Keratinocyte (primary cell): ENCODE measurements at regions not wholly inside any gene's neighbourhood (a gene's known extent, or its start where the extent isn't known, plus 50 kb on each side); places are given as distances from the start of the nearest gene placed in this dataset.

Experiments used
- DNase-seq: peaks from one replicate; pipeline ENCODE4 v3.0.0-alpha.2; 2011; ENCODE audit warnings: low read depth, missing footprints, low spot score
- FAIRE-seq: peaks from 2 replicates; lab custom pipeline; 2011; peaks lifted over from hg19 to GRCh38; lab: Jason Lieb, UNC
- H2AFZ ChIP-seq: 2 replicates; pipeline ENCODE4 v1.6.0; 2012; ENCODE audit warnings: low read length, control low read depth, inconsistent platforms; ENCODE audit not compliant: control insufficient read depth
- H3K27ac ChIP-seq: 2 replicates; pipeline ENCODE4 v1.5.1; 2011; ENCODE audit warnings: low read length; ENCODE audit not compliant: control insufficient read depth, insufficient read depth
- H3K27me3 ChIP-seq: 3 replicates; pipeline ENCODE4 v1.6.0; 2011; ENCODE audit warnings: low read length; ENCODE audit not compliant: control insufficient read depth, insufficient read depth; ENCODE audit errors: extremely low read depth
- H3K36me3 ChIP-seq, 2 experiments: 2 replicates in 1 of 2; 3 replicates in 1 of 2; pipeline ENCODE4 v1.5.1; 2011; ENCODE audit warnings: low read length in 2 of 2, mild to moderate bottlenecking in 1 of 2; ENCODE audit not compliant: control insufficient read depth in 2 of 2, insufficient read depth in 2 of 2; ENCODE audit errors: extremely low read depth in 1 of 2
- H3K4me1 ChIP-seq: 3 replicates; pipeline ENCODE4 v1.5.1; 2011; ENCODE audit warnings: low read length; ENCODE audit not compliant: control insufficient read depth, insufficient read depth; ENCODE audit errors: extremely low read depth
- H3K4me2 ChIP-seq: 3 replicates; pipeline ENCODE4 v1.6.0; 2011; ENCODE audit warnings: low read depth, low read length; ENCODE audit not compliant: control insufficient read depth, insufficient read depth; ENCODE audit errors: extremely low read depth
- H3K4me3 ChIP-seq, 3 experiments: fragments of 200-600 bp in 1 of 3; sonication (generic) in 1 of 3; 2 replicates in 2 of 3; 3 replicates in 1 of 3; pipeline ENCODE4 v1.5.1; 2011 to 2016; ENCODE audit warnings: low read length in 3 of 3, mild to moderate bottlenecking in 3 of 3, control low read depth in 2 of 3, inconsistent platforms in 1 of 3, low read depth in 1 of 3, mixed read lengths in 1 of 3, mixed run types in 1 of 3, moderate library complexity in 1 of 3; ENCODE audit not compliant: control insufficient read depth in 2 of 3, insufficient read depth in 2 of 3; ENCODE audit errors: extremely low read depth in 1 of 3
- H3K79me2 ChIP-seq: 2 replicates; pipeline ENCODE4 v1.6.0; 2012; ENCODE audit warnings: low read length; ENCODE audit not compliant: control insufficient read depth, insufficient read depth
- H3K9ac ChIP-seq: 3 replicates; pipeline ENCODE4 v1.6.0; 2011; ENCODE audit warnings: low read length; ENCODE audit not compliant: control insufficient read depth, insufficient read depth; ENCODE audit errors: extremely low read depth
- H3K9me1 ChIP-seq: 3 replicates; pipeline ENCODE4 v1.6.0; 2011; ENCODE audit warnings: low read length; ENCODE audit not compliant: control insufficient read depth, insufficient read depth; ENCODE audit errors: extremely low read depth
- H3K9me3 ChIP-seq: 2 replicates; pipeline ENCODE4 v1.5.1; 2012; ENCODE audit warnings: low read depth, low read length; ENCODE audit not compliant: control insufficient read depth
- H4K20me1 ChIP-seq: 3 replicates; pipeline ENCODE4 v1.6.0; 2011; ENCODE audit warnings: low read length; ENCODE audit not compliant: control insufficient read depth, insufficient read depth; ENCODE audit errors: extremely low read depth
- CTCF ChIP-seq, 3 experiments: IDR thresholded peaks in 1 of 3; conservative IDR thresholded peaks in 1 of 3; optimal IDR thresholded peaks in 1 of 3; 2 replicates in 2 of 3; 3 replicates in 1 of 3; pipeline versions ENCODE3 to v1.5.1; 2011; ENCODE audit warnings: low read length in 3 of 3, mild to moderate bottlenecking in 3 of 3, moderate library complexity in 2 of 3, control low read depth in 1 of 3, inconsistent platforms in 1 of 3; ENCODE audit not compliant: insufficient read depth in 2 of 3; ENCODE audit errors: extremely low read depth in 1 of 3
- EZH2 ChIP-seq: IDR thresholded peaks from one replicate; pipeline ENCODE4 v1.6.1; 2012; ENCODE audit warnings: inconsistent platforms, mild to moderate bottlenecking, low read length, moderate library complexity
- dilution Hi-C: fragments of 300-500 bp; cut with MboI; formaldehyde crosslinking; loops from one replicate; pipeline ENCODE4 v1.7.0; 2020; ENCODE audit warnings: low sequenced_read_pairs; ENCODE audit not compliant: extremely low pct_ligation_motif_present

GRCh38 chr15:85927931-85928537, 133.3 kb upstream of the KLHL25 start:
- FAIRE-seq (no peak), DNase-seq (no peak)
- Histone ChIP-seq H4K20me1 (no peaks in the 10 kb centered on the region), H3K79me2 (no peaks in the 10 kb centered on the region), H3K36me3 (no peaks in the 10 kb centered on the region), H3K27ac (no peak overlapping the region), H3K27me3 (no peaks in the 10 kb centered on the region), H2AFZ (no peak overlapping the region), H3K9me1 (no peaks in the 10 kb centered on the region), H3K9me3 (no peaks in the 10 kb centered on the region), H3K4me3 (no peak overlapping the region), H3K4me2 (no peak overlapping the region), H3K9ac (no peak overlapping the region), H3K4me1 (no peaks in the 10 kb centered on the region)
- no peak for TF ChIP-seq CTCF (optimal IDR thresholded peaks at IDR 0.05 in 1 of 3, IDR thresholded peaks at IDR 0.05 in 1 of 3, conservative IDR thresholded peaks at IDR 0.05 in 1 of 3; ENCODE audit: extremely low read depth in 1 of 3, insufficient read depth in 2 of 3, low read length in 3 of 3)
- TF ChIP-seq EZH2: no peak
- dilution Hi-C loops: no loop called here

- no peaks in the 10 kb centered on the region for H3K36me3 ChIP-seq
- dilution Hi-C loops: no loop called here
Observed at GRCh38 chr15:85929786-85930185, 135.1 kb upstream of the KLHL25 start.

More at GRCh38 chr15:85929786-85930185, 135.1 kb upstream of the KLHL25 start:
- Histone ChIP-seq H3K4me2 (no peak overlapping the region), H3K4me1 (no peaks in the 10 kb centered on the region), H3K9me3 (no peaks in the 10 kb centered on the region), H3K9ac (no peak overlapping the region), H3K27me3 (no peaks in the 10 kb centered on the region), H3K9me1 (no peaks in the 10 kb centered on the region), H3K4me3 (no peak overlapping the region), H2AFZ (no peak overlapping the region), H3K79me2 (no peaks in the 10 kb centered on the region), H4K20me1 (no peaks in the 10 kb centered on the region), H3K27ac (no peak overlapping the region)
- DNase-seq (no peak), FAIRE-seq (no peak)
- TF ChIP-seq CTCF (optimal IDR thresholded peaks at IDR 0.05 in 1 of 3, IDR thresholded peaks at IDR 0.05 in 1 of 3, conservative IDR thresholded peaks at IDR 0.05 in 1 of 3; ENCODE audit: extremely low read depth in 1 of 3, insufficient read depth in 2 of 3, low read length in 3 of 3): no peak
- no peak for TF ChIP-seq EZH2
